CD14-positive monocyte (primary cell): ENCODE measurements at regions not wholly inside any gene's neighbourhood (a gene's known extent, or its start where the extent isn't known, plus 50 kb on each side); places are given as distances from the start of the nearest gene placed in this dataset.

Source experiments
- DNase-seq, 3 donors: peaks; one replicate each; pipeline ENCODE4 v3.0.0-alpha.2; 2011 to 2022
- H2AFZ ChIP-seq: 2 replicates; pipeline ENCODE4 v1.6.0; 2012; ENCODE audit warnings: mild to moderate bottlenecking, low read depth, low read length, inconsistent platforms; ENCODE audit not compliant: insufficient read depth, poor library complexity, severe bottlenecking
- H3K27ac ChIP-seq, 2 donors: 1 replicate in 1 of 2; 2 replicates in 1 of 2; pipeline ENCODE4 v1.5.1; 2012 to 2013; ENCODE audit warnings: low read length in 2 of 2, control low read depth in 1 of 2, inconsistent platforms in 1 of 2, low read depth in 1 of 2, mild to moderate bottlenecking in 1 of 2
- H3K27me3 ChIP-seq, 2 donors: one replicate each; pipeline versions ENCODE4 v1.6.0 to v1.6.1; 2011 to 2013; ENCODE audit warnings: low read length in 2 of 2; ENCODE audit not compliant: control insufficient read depth in 2 of 2, insufficient read depth in 2 of 2
- H3K36me3 ChIP-seq, 2 donors: replicated peaks in 1 of 2; 1 replicate in 1 of 2; 2 replicates in 1 of 2; pipeline versions ENCODE4 v1.5.1 to v1.6.1; 2012 to 2013; ENCODE audit warnings: low read length in 2 of 2, control low read depth in 1 of 2, inconsistent platforms in 1 of 2, mild to moderate bottlenecking in 1 of 2; ENCODE audit not compliant: insufficient read depth in 2 of 2, control insufficient read depth in 1 of 2
- H3K4me1 ChIP-seq, 2 donors: 1 replicate in 1 of 2; 2 replicates in 1 of 2; pipeline versions ENCODE4 v1.5.1 to v1.6.1; 2012 to 2013; ENCODE audit warnings: low read length in 2 of 2, control low read depth in 1 of 2, inconsistent platforms in 1 of 2, mild to moderate bottlenecking in 1 of 2, moderate library complexity in 1 of 2; ENCODE audit not compliant: insufficient read depth in 2 of 2, control insufficient read depth in 1 of 2
- H3K4me2 ChIP-seq: replicated peaks from 2 replicates; pipeline ENCODE3; 2012; ENCODE audit warnings: low read length, moderate library complexity, mild to moderate bottlenecking; ENCODE audit not compliant: poor library complexity, severe bottlenecking; ENCODE audit errors: extremely low read depth
- H3K4me3 ChIP-seq, 3 experiments: fragments of 200-600 bp in 1 of 3; sonication (generic) in 1 of 3; replicated peaks in 1 of 3; 1 replicate in 2 of 3; 2 replicates in 1 of 3; pipeline ENCODE4 v1.5.1; 2011 to 2013; ENCODE audit warnings: low read length in 3 of 3, mild to moderate bottlenecking in 3 of 3, control low read depth in 2 of 3, low read depth in 2 of 3, inconsistent platforms in 1 of 3, moderate library complexity in 1 of 3
- H3K79me2 ChIP-seq: 2 replicates; pipeline ENCODE4 v1.6.0; 2012; ENCODE audit warnings: mild to moderate bottlenecking, control low read depth, inconsistent platforms, low read length, moderate library complexity; ENCODE audit not compliant: insufficient read depth
- H3K9ac ChIP-seq: 2 replicates; pipeline ENCODE4 v1.6.0; 2017; ENCODE audit warnings: low read length, mild to moderate bottlenecking; ENCODE audit not compliant: insufficient read depth, poor library complexity, severe bottlenecking
- H3K9me3 ChIP-seq, 2 donors: replicated peaks in 1 of 2; 1 replicate in 1 of 2; 2 replicates in 1 of 2; pipeline versions ENCODE4 v1.5.1 to v1.6.1; 2012 to 2013; ENCODE audit warnings: low read length in 2 of 2, control low read depth in 1 of 2; ENCODE audit not compliant: control insufficient read depth in 1 of 2, insufficient read depth in 1 of 2
- H4K20me1 ChIP-seq: 2 replicates; pipeline ENCODE4 v1.6.0; 2012; ENCODE audit warnings: mild to moderate bottlenecking, low read length, control low read depth, moderate library complexity; ENCODE audit not compliant: insufficient read depth
- H3K27ac Mint-ChIP-seq, 7 donors: one replicate each; pipeline ENCODE4 v1.8.0; 2020; ENCODE audit warnings: mild to moderate bottlenecking in 7 of 7, mixed read lengths in 7 of 7, moderate library complexity in 6 of 7, inconsistent platforms in 2 of 7
- H3K27me3 Mint-ChIP-seq, 3 donors: one replicate each; pipeline ENCODE4 v1.8.0; 2021 to 2022; ENCODE audit warnings: low read depth in 3 of 3, mild to moderate bottlenecking in 3 of 3, mixed read lengths in 3 of 3, moderate library complexity in 3 of 3, inconsistent platforms in 1 of 3
- H3K36me3 Mint-ChIP-seq, 2 donors: one replicate each; pipeline ENCODE4 v1.8.0; 2020; ENCODE audit warnings: mixed read lengths in 2 of 2, inconsistent platforms in 1 of 2, mild to moderate bottlenecking in 1 of 2
- H3K4me1 Mint-ChIP-seq: one replicate; pipeline ENCODE4 v1.8.0; 2020; ENCODE audit warnings: mild to moderate bottlenecking, mixed read lengths
- H3K4me3 Mint-ChIP-seq, 2 donors: one replicate each; pipeline ENCODE4 v1.8.0; 2020; ENCODE audit warnings: mild to moderate bottlenecking in 2 of 2, mixed read lengths in 2 of 2, moderate library complexity in 1 of 2
- H3K9me3 Mint-ChIP-seq, 7 donors: one replicate each; pipeline ENCODE4 v1.8.0; 2020 to 2022; ENCODE audit warnings: mixed read lengths in 7 of 7, mild to moderate bottlenecking in 6 of 7, moderate library complexity in 6 of 7, inconsistent platforms in 2 of 7
- CTCF ChIP-seq: fragments of 200-600 bp; IDR thresholded peaks from one replicate; pipeline ENCODE4 v1.8.0; 2022; ENCODE audit warnings: antibody characterized with exemption, mild to moderate bottlenecking
- WGBS: methylation state at CpG from one replicate; pipeline ENCODE4 v1.1.5; 2013; ENCODE audit warnings: missing lambda C conversion rate; ENCODE audit not compliant: insufficient coverage; 5-methylcytosine and 5-hydroxymethylcytosine counted together
- intact Hi-C, 2 donors: fragments of 100-400 bp; cut with micrococcal nuclease; formaldehyde crosslinking; loops; one replicate each; pipeline versions ENCODE4 v1.15.0 to v1.15.1; 2023

- intact Hi-C loops = no loop called here
- H3K4me1 Mint-ChIP-seq = no peaks in the 10 kb centered on the region
- Histone ChIP-seq H3K4me1 (no peaks in the 10 kb centered on the region), H3K9me3 (peaks cover 4 to 9% of the 10 kb centered on the region in 2 donors), H3K4me3 (no peak overlapping the region), H3K79me2 (no peaks in the 10 kb centered on the region), H2AFZ (no peak overlapping the region), H3K4me2 (no peak overlapping the region), H3K27me3 (no peaks in the 10 kb centered on the region), H3K36me3 (no peaks in the 10 kb centered on the region), H4K20me1 (no peaks in the 10 kb centered on the region), H3K27ac (no peak overlapping the region), H3K9ac (no peak overlapping the region)
- DNase-seq = no peak
- no CpG with 5 or more reads among the region's 6 CpGs for WGBS
- H3K27me3 Mint-ChIP-seq = no peaks in the 10 kb centered on the region
- H3K27ac Mint-ChIP-seq = peak overlapping the region in 1 of 7 donors; percentile 59
- H3K4me3 Mint-ChIP-seq = no peak overlapping the region
- TF ChIP-seq CTCF = no peak
- H3K9me3 Mint-ChIP-seq = peaks cover 2 to 8% (median 7%) of the 10 kb centered on the region in 7 donors
- H3K36me3 Mint-ChIP-seq = peaks cover 7 to 8% of the 10 kb centered on the region in 2 donors
Observed at GRCh38 chr12:68431786-68432185, 99.6 kb upstream of the MDM1 start.

- Mint-ChIP-seq H3K36me3 (peaks cover 8 to 9% of the 10 kb centered on the region in 2 donors), H3K27me3 (no peaks in the 10 kb centered on the region), H3K4me3 (no peak overlapping the region), H3K27ac (no peak overlapping the region), H3K9me3 (peaks cover 2 to 8% (median 7%) of the 10 kb centered on the region in 7 donors), H3K4me1 (no peaks in the 10 kb centered on the region)
- no peaks in the 10 kb centered on the region for H4K20me1 ChIP-seq
- no peak for TF ChIP-seq CTCF
- H3K79me2 ChIP-seq = no peaks in the 10 kb centered on the region
- H3K4me3 ChIP-seq = no peak overlapping the region
- H3K4me2 ChIP-seq = no peak overlapping the region
- no peak for DNase-seq
- H3K36me3 ChIP-seq = no peaks in the 10 kb centered on the region
- H3K9me3 ChIP-seq = peaks cover 4 to 9% of the 10 kb centered on the region in 2 donors
- no peak overlapping the region for H2AFZ ChIP-seq
- no peak overlapping the region for H3K9ac ChIP-seq
- intact Hi-C loops = no loop called here
- H3K27me3 ChIP-seq = no peaks in the 10 kb centered on the region
- no peak overlapping the region for H3K27ac ChIP-seq
- H3K4me1 ChIP-seq = no peaks in the 10 kb centered on the region
Observed at GRCh38 chr12:68432622-68433021, 100.5 kb upstream of the MDM1 start.
